H9 (cell line): ENCODE measurements at regions not wholly inside any gene's neighbourhood (a gene's known extent, or its start where the extent isn't known, plus 50 kb on each side); places are given as distances from the start of the nearest gene placed in this dataset.

Experiments used
- DNase-seq: peaks from one replicate; pipeline ENCODE4 v3.0.0-alpha.2; 2017
- H2AFZ ChIP-seq: one replicate; pipeline ENCODE4 v1.6.1; 2013; ENCODE audit warnings: mild to moderate bottlenecking, low read length, control low read depth, moderate library complexity
- H2AK5ac ChIP-seq: 2 replicates; pipeline ENCODE4 v1.6.1; 2013; ENCODE audit warnings: low read length, control low read depth, mixed read lengths; ENCODE audit not compliant: insufficient read length
- H2BK120ac ChIP-seq: one replicate; pipeline ENCODE4 v1.6.1; 2013; ENCODE audit warnings: low read depth, mild to moderate bottlenecking, low read length, control low read depth, inconsistent platforms; ENCODE audit not compliant: poor library complexity, severe bottlenecking
- H2BK12ac ChIP-seq: 2 replicates; pipeline ENCODE4 v1.6.1; 2013; ENCODE audit warnings: low read length, control low read depth, mixed read lengths, low read depth; ENCODE audit not compliant: insufficient read length
- H2BK15ac ChIP-seq: 2 replicates; pipeline ENCODE4 v1.6.1; 2013; ENCODE audit warnings: low read depth, low read length, control low read depth
- H2BK20ac ChIP-seq: one replicate; pipeline ENCODE4 v1.6.1; 2013; ENCODE audit warnings: low read depth, mild to moderate bottlenecking, low read length, control low read depth, inconsistent platforms; ENCODE audit not compliant: poor library complexity, severe bottlenecking
- H2BK5ac ChIP-seq: 2 replicates; pipeline ENCODE4 v1.6.1; 2013; ENCODE audit warnings: low read length, control low read depth, mixed read lengths; ENCODE audit not compliant: insufficient read length
- H3K14ac ChIP-seq: 2 replicates; pipeline ENCODE4 v1.6.1; 2013; ENCODE audit warnings: low read length, control low read depth; ENCODE audit not compliant: insufficient read depth
- H3K18ac ChIP-seq: 2 replicates; pipeline ENCODE4 v1.6.1; 2013; ENCODE audit warnings: low read depth, mild to moderate bottlenecking, mixed read lengths, low read length, control low read depth; ENCODE audit not compliant: insufficient read length
- H3K23ac ChIP-seq: 2 replicates; pipeline ENCODE4 v1.6.1; 2013; ENCODE audit warnings: low read length, control low read depth, mixed read lengths, low read depth; ENCODE audit not compliant: insufficient read length
- H3K23me2 ChIP-seq: 2 replicates; pipeline ENCODE4 v1.6.1; 2013; ENCODE audit warnings: low read depth, mild to moderate bottlenecking, mixed read lengths, low read length, control low read depth; ENCODE audit not compliant: insufficient read length, poor library complexity, severe bottlenecking
- H3K27ac ChIP-seq: 2 replicates; pipeline ENCODE4 v1.5.1; 2013; ENCODE audit warnings: low read length, control low read depth, mixed read lengths, low read depth; ENCODE audit not compliant: insufficient read length
- H3K27me3 ChIP-seq: 2 replicates; pipeline ENCODE4 v1.6.1; 2013; ENCODE audit warnings: low read length, control low read depth, inconsistent platforms; ENCODE audit not compliant: insufficient read depth
- H3K4ac ChIP-seq: 2 replicates; pipeline ENCODE4 v1.6.1; 2013; ENCODE audit warnings: low read depth, mild to moderate bottlenecking, control low read depth, inconsistent platforms, low read length, moderate library complexity
- H3K4me1 ChIP-seq: 2 replicates; pipeline ENCODE4 v1.6.1; 2013; ENCODE audit warnings: low read length, control low read depth, inconsistent platforms; ENCODE audit not compliant: insufficient read depth
- H3K4me2 ChIP-seq: 2 replicates; pipeline ENCODE4 v1.6.1; 2013; ENCODE audit warnings: low read length, control low read depth, mixed read lengths; ENCODE audit not compliant: insufficient read length, insufficient read depth
- H3K56ac ChIP-seq: 2 replicates; pipeline ENCODE4 v1.6.1; 2013; ENCODE audit warnings: low read depth, mild to moderate bottlenecking, mixed read lengths, low read length, control low read depth; ENCODE audit not compliant: insufficient read length
- H3K79me1 ChIP-seq: 2 replicates; pipeline ENCODE4 v1.6.1; 2013; ENCODE audit warnings: low read depth, mild to moderate bottlenecking, moderate library complexity, low read length, control low read depth, inconsistent platforms; ENCODE audit not compliant: insufficient read depth, poor library complexity, severe bottlenecking
- H3K79me2 ChIP-seq: 2 replicates; pipeline ENCODE4 v1.6.1; 2013; ENCODE audit warnings: low read length, control low read depth, inconsistent platforms; ENCODE audit not compliant: insufficient read depth
- H3K9ac ChIP-seq: 2 replicates; pipeline ENCODE4 v1.6.1; 2013; ENCODE audit warnings: low read length, control low read depth, mixed read lengths; ENCODE audit not compliant: insufficient read length; ENCODE audit errors: extremely low read depth
- H3K9me3 ChIP-seq: one replicate; pipeline ENCODE4 v1.6.1; 2013; ENCODE audit warnings: low read depth, low read length, inconsistent platforms; ENCODE audit not compliant: control insufficient read depth
- H3T11ph ChIP-seq: one replicate; pipeline ENCODE4 v1.6.1; 2013; ENCODE audit warnings: mild to moderate bottlenecking, low read length, control low read depth, inconsistent platforms
- H4K20me1 ChIP-seq: one replicate; pipeline ENCODE4 v1.6.1; 2013; ENCODE audit not compliant: control insufficient read depth, insufficient read length, insufficient read depth
- H4K5ac ChIP-seq: 2 replicates; pipeline ENCODE4 v1.6.1; 2013; ENCODE audit warnings: low read depth, mild to moderate bottlenecking, mixed read lengths, low read length, control low read depth; ENCODE audit not compliant: insufficient read length
- H4K8ac ChIP-seq: replicated peaks from 2 replicates; pipeline ENCODE4 v1.6.1; 2013; ENCODE audit warnings: low read length, control low read depth, mixed read lengths, low read depth; ENCODE audit not compliant: insufficient read length
- H4K91ac ChIP-seq: 2 replicates; pipeline ENCODE4 v1.6.1; 2013; ENCODE audit warnings: low read depth, mild to moderate bottlenecking, moderate library complexity, mixed read lengths, low read length, control low read depth; ENCODE audit not compliant: insufficient read length
- H3K27ac Mint-ChIP-seq, 3 experiments: 2 replicates in 2 of 3; 3 replicates in 1 of 3; pipeline ENCODE4 v1.8.0; 2020 to 2021; ENCODE audit warnings: mixed read lengths in 3 of 3, mild to moderate bottlenecking in 1 of 3, moderate library complexity in 1 of 3
- H3K27me3 Mint-ChIP-seq: 2 replicates; pipeline ENCODE4 v1.8.0; 2021; ENCODE audit warnings: low read depth, mild to moderate bottlenecking, moderate library complexity, mixed read lengths
- H3K36me3 Mint-ChIP-seq, 3 experiments: 2 replicates in 2 of 3; 3 replicates in 1 of 3; pipeline ENCODE4 v1.8.0; 2020 to 2021; ENCODE audit warnings: low read depth in 3 of 3, mixed read lengths in 3 of 3; ENCODE audit not compliant: insufficient read depth in 1 of 3
- H3K4me1 Mint-ChIP-seq, 2 experiments: 2 replicates each; pipeline ENCODE4 v1.8.0; 2020; ENCODE audit warnings: mixed read lengths in 2 of 2
- H3K4me3 Mint-ChIP-seq, 2 experiments: 2 replicates in 1 of 2; 3 replicates in 1 of 2; pipeline ENCODE4 v1.8.0; 2020 to 2021; ENCODE audit warnings: mild to moderate bottlenecking in 2 of 2, mixed read lengths in 2 of 2, moderate library complexity in 1 of 2
- H3K9me3 Mint-ChIP-seq, 2 experiments: 2 replicates in 1 of 2; 3 replicates in 1 of 2; pipeline ENCODE4 v1.8.0; 2020; ENCODE audit warnings: mild to moderate bottlenecking in 2 of 2, mixed read lengths in 2 of 2, moderate library complexity in 1 of 2
- WGBS: extraction: QIAGEN DNeasy Blood & Tissue Kit; methylation state at CpG from one replicate; pipeline ENCODE4 v1.1.7; 2013; ENCODE audit warnings: missing lambda C conversion rate, low lambda C conversion rate, mixed read lengths; ENCODE audit not compliant: insufficient read length; ENCODE audit errors: extremely low coverage; 5-methylcytosine and 5-hydroxymethylcytosine counted together
- TF ChIP-seq, protein P1 (sequence below): fragments of 200-600 bp; sonication (generic); conservative IDR thresholded peaks from 3 replicates; pipeline ENCODE4 v1.8.0; 2021; ENCODE audit warnings: antibody characterized with exemption, mild to moderate bottlenecking

DNA sequence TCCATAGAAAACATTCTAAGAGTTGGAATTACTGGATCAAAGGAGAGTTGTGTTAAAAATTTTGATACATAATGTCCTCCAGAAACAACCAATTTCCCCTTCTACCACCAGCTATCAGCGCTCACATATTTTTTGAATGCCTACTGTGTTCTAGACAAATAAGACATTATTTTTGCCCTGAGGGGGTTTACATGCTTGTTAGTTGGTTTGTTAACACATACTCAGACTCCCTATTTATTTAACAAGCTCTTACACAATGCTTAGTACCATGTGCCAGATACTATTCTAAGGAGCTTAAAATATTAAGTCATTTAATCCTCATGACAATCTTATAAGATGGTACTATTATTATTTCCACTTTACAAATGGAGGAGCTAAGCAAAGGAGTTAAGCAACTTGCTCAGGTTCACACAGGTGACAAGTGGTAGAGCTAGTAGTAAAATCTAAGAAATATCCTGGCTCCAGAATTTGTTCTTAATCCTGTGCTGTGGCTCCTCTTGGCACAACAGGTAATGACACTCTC lies 194.2 kb downstream of the UTP18 start:
- no peak overlapping the region for H2BK15ac ChIP-seq
- Mint-ChIP-seq H3K27ac (no peak overlapping the region), H3K9me3 (0 out of 5 replicates have a peak, but pooled peaks cover 0 to 4% of the 10 kb centered on the region in 2 experiments), H3K27me3 (no peaks in the 10 kb centered on the region; the same call in 1 of the 2 replicates), H3K4me1 (no peaks in the 10 kb centered on the region), H3K4me3 (no peak overlapping the region), H3K36me3 (no peaks in the 10 kb centered on the region; a peak in 1 of 7 replicates)
- no peak overlapping the region for H3K4me2 ChIP-seq
- no peak overlapping the region for H4K91ac ChIP-seq
- TF ChIP-seq, protein P1, sequence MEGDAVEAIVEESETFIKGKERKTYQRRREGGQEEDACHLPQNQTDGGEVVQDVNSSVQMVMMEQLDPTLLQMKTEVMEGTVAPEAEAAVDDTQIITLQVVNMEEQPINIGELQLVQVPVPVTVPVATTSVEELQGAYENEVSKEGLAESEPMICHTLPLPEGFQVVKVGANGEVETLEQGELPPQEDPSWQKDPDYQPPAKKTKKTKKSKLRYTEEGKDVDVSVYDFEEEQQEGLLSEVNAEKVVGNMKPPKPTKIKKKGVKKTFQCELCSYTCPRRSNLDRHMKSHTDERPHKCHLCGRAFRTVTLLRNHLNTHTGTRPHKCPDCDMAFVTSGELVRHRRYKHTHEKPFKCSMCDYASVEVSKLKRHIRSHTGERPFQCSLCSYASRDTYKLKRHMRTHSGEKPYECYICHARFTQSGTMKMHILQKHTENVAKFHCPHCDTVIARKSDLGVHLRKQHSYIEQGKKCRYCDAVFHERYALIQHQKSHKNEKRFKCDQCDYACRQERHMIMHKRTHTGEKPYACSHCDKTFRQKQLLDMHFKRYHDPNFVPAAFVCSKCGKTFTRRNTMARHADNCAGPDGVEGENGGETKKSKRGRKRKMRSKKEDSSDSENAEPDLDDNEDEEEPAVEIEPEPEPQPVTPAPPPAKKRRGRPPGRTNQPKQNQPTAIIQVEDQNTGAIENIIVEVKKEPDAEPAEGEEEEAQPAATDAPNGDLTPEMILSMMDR = no peak
- H3K9me3 ChIP-seq = no peaks in the 10 kb centered on the region
- H3K9ac ChIP-seq = no peak overlapping the region
- no peak for DNase-seq
- no peaks in the 10 kb centered on the region for H3K79me2 ChIP-seq
- no peak overlapping the region for H2BK12ac ChIP-seq
- no peaks in the 10 kb centered on the region for H3K27me3 ChIP-seq
- H4K8ac ChIP-seq = no peak overlapping the region
- no peak overlapping the region for H3K23ac ChIP-seq
- H2BK5ac ChIP-seq = no peak overlapping the region
- no peaks in the 10 kb centered on the region for H3K79me1 ChIP-seq
- no peak overlapping the region for H3T11ph ChIP-seq
- H3K4ac ChIP-seq = no peak overlapping the region
- no peak overlapping the region for H2AFZ ChIP-seq
- no peak overlapping the region for H4K5ac ChIP-seq
- no CpG with 5 or more reads among the region's 1 CpG for WGBS
- H3K56ac ChIP-seq = no peak overlapping the region
- H3K14ac ChIP-seq = no peak overlapping the region
- H3K18ac ChIP-seq = no peak overlapping the region
- H2BK20ac ChIP-seq = no peak overlapping the region
- H3K23me2 ChIP-seq = no peaks in the 10 kb centered on the region
- no peak overlapping the region for H3K27ac ChIP-seq
- H3K4me1 ChIP-seq = no peaks in the 10 kb centered on the region
- H2BK120ac ChIP-seq = no peak overlapping the region
- no peaks in the 10 kb centered on the region for H4K20me1 ChIP-seq
- H2AK5ac ChIP-seq = no peak overlapping the region
